ENCODE measurements at regions not wholly inside any gene's neighbourhood (a gene's known extent, or its start where the extent isn't known, plus 50 kb on each side); places are given as distances from the start of the nearest gene placed in this dataset.

GRCh38 chr15:53158995-53159394, 368.9 kb upstream of the ONECUT1 start:
- no peak overlapping the region for H3K27ac ChIP-seq
- TF ChIP-seq POLR2A (IDR thresholded peaks at IDR 0.05) (no peak), EP300 (IDR thresholded peaks at IDR 0.05) (no peak), CTCF (IDR thresholded peaks at IDR 0.05) (no peak)
- intact Hi-C loops (cut with DNase I) = no loop called here
- H3K36me3 ChIP-seq = no peaks in the 10 kb centered on the region
- H3K27me3 ChIP-seq = no peaks in the 10 kb centered on the region
- DNase-seq = no peak
- 76 to 82% (median 80%) methylated on average over 3 of the region's 3 CpGs for WGBS, 3 donors
- H3K9me3 ChIP-seq = no peaks in the 10 kb centered on the region
- H3K4me3 ChIP-seq = no peak overlapping the region
- H3K4me1 ChIP-seq (ENCODE audit: insufficient read depth) = no peaks in the 10 kb centered on the region

- Histone ChIP-seq H3K36me3 (no peaks in the 10 kb centered on the region), H3K4me1 (ENCODE audit: insufficient read depth) (no peaks in the 10 kb centered on the region), H3K9me3 (no peaks in the 10 kb centered on the region), H3K4me3 (no peak overlapping the region), H3K27me3 (no peaks in the 10 kb centered on the region), H3K27ac (no peak overlapping the region)
- TF ChIP-seq CTCF (IDR thresholded peaks at IDR 0.05) = no peak
- no peak for TF ChIP-seq EP300 (IDR thresholded peaks at IDR 0.05)
- no peak for TF ChIP-seq POLR2A (IDR thresholded peaks at IDR 0.05)
- intact Hi-C loops (cut with DNase I) = no loop called here
- 53 to 74% (median 72%) methylated on average over 6 of the region's 6 CpGs for WGBS, 3 donors
- DNase-seq = no peak
Observed at GRCh38 chr15:53133255-53133850, 343.2 kb upstream of the ONECUT1 start.

- no peaks in the 10 kb centered on the region for H3K27me3 ChIP-seq
- H3K4me3 ChIP-seq = no peak overlapping the region
- no peaks in the 10 kb centered on the region for H3K4me1 ChIP-seq (ENCODE audit: insufficient read depth)
- H3K36me3 ChIP-seq = no peaks in the 10 kb centered on the region
- 89 to 94% (median 94%) methylated on average over 3 of the region's 3 CpGs for WGBS, 3 donors
- no peaks in the 10 kb centered on the region for H3K9me3 ChIP-seq
- intact Hi-C loops (cut with DNase I) = no loop called here
- H3K27ac ChIP-seq = no peak overlapping the region
- DNase-seq = no peak
- no peak for TF ChIP-seq CTCF (IDR thresholded peaks at IDR 0.05)
- no peak for TF ChIP-seq POLR2A (IDR thresholded peaks at IDR 0.05)
- no peak for TF ChIP-seq EP300 (IDR thresholded peaks at IDR 0.05)
Observed at GRCh38 chr15:53130943-53131342, 340.8 kb upstream of the ONECUT1 start.

- H3K9me3 ChIP-seq = no peaks in the 10 kb centered on the region
- no peaks in the 10 kb centered on the region for H3K4me1 ChIP-seq (ENCODE audit: insufficient read depth)
- no peaks in the 10 kb centered on the region for H3K36me3 ChIP-seq
- H3K27me3 ChIP-seq = no peaks in the 10 kb centered on the region
- intact Hi-C loops (cut with DNase I) = no loop called here
- no peak overlapping the region for H3K4me3 ChIP-seq
- TF ChIP-seq POLR2A (IDR thresholded peaks at IDR 0.05) (no peak), CTCF (IDR thresholded peaks at IDR 0.05) (no peak), EP300 (IDR thresholded peaks at IDR 0.05) (no peak)
- H3K27ac ChIP-seq = no peak overlapping the region
- DNase-seq = no peak
- 47 to 60% (median 49%) methylated on average over 12 of the region's 12 CpGs for WGBS, 3 donors
Observed at GRCh38 chr15:53129121-53129904, 339.2 kb upstream of the ONECUT1 start.
